ENCODE measurements at regions not wholly inside any gene's neighbourhood (a gene's known extent, or its start where the extent isn't known, plus 50 kb on each side); places are given as distances from the start of the nearest gene placed in this dataset.

DNA sequence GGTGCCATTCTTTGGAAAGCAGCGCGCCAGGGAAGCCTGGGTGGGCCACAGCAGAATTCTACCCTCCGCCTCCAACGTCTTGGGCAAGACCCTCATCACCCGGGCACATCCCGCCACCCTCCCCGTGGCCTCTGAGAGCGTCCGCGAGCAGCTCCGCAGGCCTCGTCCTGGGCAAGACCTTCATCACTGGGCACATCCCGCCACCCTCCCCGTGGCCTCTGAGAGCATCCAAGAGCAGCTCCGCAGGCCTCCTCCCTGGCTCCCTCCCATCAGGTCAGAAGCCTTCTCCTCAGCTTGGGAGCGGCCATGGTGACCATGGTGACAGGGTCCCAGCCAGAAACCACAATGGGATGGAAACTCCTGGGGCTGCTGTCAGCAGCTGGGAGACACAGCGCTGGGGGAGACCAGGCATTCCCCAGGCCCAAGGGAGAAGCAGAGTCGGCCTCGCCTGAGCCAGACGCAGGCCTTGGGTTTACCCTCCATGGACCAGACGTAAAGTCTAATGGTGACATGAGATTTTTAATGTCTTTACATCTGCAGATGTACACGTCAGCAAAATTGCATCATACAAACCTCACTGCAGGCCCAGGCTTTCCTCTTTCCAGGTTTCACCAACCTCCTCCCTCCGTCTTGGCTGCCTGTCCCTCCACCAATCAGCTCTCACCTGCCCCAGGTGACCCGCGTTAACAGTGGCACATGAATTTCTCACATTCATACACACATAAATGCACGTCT is 55.1 kb upstream of the PPP2R2D start:
- H3K9me3 Mint-ChIP-seq: peaks cover 20% of the 10 kb centered on the region

DNA sequence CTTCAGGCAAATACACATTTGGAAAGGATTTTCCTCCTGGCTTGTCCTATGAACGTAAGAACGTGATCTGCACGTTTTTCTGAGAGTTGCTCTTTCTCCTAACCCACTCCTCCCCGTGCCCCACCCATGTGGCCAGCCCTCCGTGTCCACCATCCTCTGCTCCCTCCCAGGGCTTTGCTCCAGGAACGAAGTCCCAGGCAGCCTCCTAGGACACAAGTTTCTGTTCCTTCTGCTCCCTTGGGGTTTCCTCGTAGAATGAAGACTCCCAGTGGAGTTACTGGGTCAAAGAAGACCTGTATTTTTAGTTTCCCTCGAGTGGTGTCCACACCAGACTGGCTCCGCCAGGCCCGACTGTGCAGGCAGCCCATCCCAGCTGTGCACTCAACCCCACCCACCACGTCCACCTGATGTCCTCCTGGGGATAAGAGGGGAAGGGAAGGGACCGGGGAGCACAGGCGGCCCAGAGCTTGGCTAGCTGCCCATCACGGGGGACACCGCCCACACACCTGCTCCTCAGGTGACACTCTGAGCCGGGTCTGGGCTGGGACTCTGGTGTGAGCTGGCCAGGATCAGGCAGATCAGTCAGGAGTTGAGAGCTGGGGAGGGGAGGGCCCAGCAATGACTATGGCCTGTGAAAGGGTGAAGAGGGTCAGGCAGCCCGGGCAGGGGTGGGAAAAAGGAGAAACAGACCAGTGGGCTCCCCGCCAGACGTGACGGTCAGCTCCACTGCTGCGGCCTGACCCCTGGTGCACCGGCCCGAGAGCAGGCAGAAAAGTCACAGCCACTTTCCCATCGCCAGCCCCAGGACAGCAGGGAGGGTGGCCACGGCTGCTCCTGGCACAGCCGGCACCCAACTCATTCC is 54.3 kb upstream of the PPP2R2D start:
- Mint-ChIP-seq H3K27me3 (ENCODE audit: insufficient read depth) (peaks cover 12% of the 10 kb centered on the region), H3K27ac (no peak overlapping the region), H3K4me3 (no peak overlapping the region), H3K9me3 (peaks cover 28% of the 10 kb centered on the region), H3K4me1 (ENCODE audit: low read depth) (no peaks in the 10 kb centered on the region), H3K36me3 (ENCODE audit: low read depth) (peaks cover 9% of the 10 kb centered on the region)
- no peak for DNase-seq
- TF ChIP-seq, protein P1, sequence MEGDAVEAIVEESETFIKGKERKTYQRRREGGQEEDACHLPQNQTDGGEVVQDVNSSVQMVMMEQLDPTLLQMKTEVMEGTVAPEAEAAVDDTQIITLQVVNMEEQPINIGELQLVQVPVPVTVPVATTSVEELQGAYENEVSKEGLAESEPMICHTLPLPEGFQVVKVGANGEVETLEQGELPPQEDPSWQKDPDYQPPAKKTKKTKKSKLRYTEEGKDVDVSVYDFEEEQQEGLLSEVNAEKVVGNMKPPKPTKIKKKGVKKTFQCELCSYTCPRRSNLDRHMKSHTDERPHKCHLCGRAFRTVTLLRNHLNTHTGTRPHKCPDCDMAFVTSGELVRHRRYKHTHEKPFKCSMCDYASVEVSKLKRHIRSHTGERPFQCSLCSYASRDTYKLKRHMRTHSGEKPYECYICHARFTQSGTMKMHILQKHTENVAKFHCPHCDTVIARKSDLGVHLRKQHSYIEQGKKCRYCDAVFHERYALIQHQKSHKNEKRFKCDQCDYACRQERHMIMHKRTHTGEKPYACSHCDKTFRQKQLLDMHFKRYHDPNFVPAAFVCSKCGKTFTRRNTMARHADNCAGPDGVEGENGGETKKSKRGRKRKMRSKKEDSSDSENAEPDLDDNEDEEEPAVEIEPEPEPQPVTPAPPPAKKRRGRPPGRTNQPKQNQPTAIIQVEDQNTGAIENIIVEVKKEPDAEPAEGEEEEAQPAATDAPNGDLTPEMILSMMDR (IDR thresholded peaks at IDR 0.05): no peak

More for the DNA sequence above, 55.1 kb upstream of the PPP2R2D start:
- DNase-seq: no peak
- H3K4me1 Mint-ChIP-seq (ENCODE audit: low read depth): no peaks in the 10 kb centered on the region
- H3K4me3 Mint-ChIP-seq: no peak overlapping the region
- H3K27ac Mint-ChIP-seq: no peak overlapping the region
- peaks cover 7% of the 10 kb centered on the region for H3K27me3 Mint-ChIP-seq (ENCODE audit: insufficient read depth)
- 0 out of 2 replicates have a peak, but pooled peaks cover 3% of the 10 kb centered on the region for H3K36me3 Mint-ChIP-seq (ENCODE audit: low read depth)
- TF ChIP-seq, protein P1 (IDR thresholded peaks at IDR 0.05): no peak

DNA sequence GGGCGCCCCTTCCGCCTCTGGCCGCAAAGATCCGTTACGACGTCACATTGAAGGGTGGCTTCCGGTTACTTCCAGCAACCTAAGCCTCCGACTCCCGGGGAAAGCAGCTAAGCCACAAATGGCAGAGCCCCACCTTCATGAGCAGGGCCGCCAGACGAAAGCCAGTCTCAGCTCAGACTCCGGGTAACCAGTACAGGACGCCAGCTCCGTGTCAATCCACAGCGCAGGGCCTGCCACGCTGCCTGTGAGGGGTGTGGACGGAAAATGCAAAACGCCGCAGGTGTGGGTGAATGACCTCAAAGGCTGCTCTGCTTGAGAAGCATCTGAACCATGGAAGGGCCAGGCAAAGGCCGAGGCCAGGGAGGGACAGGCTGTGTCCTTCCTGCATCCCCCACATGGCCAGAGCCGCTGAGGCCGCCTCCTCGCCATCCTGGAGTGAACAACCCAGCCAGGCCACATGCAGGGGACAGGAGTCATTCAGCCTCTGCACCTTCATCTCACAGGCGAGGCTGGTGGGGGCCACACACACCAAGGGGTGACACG is 53.5 kb upstream of the PPP2R2D start:
- TF ChIP-seq, protein P1 (IDR thresholded peaks at IDR 0.05): no peak
- peaks cover 12% of the 10 kb centered on the region for H3K27me3 Mint-ChIP-seq (ENCODE audit: insufficient read depth)
- peaks cover 9% of the 10 kb centered on the region for H3K36me3 Mint-ChIP-seq (ENCODE audit: low read depth)
- no peak overlapping the region for H3K4me3 Mint-ChIP-seq
- H3K27ac Mint-ChIP-seq: no peak overlapping the region
- no peaks in the 10 kb centered on the region for H3K4me1 Mint-ChIP-seq (ENCODE audit: low read depth)
- H3K9me3 Mint-ChIP-seq: peaks cover 28% of the 10 kb centered on the region
- no peak for DNase-seq

DNA sequence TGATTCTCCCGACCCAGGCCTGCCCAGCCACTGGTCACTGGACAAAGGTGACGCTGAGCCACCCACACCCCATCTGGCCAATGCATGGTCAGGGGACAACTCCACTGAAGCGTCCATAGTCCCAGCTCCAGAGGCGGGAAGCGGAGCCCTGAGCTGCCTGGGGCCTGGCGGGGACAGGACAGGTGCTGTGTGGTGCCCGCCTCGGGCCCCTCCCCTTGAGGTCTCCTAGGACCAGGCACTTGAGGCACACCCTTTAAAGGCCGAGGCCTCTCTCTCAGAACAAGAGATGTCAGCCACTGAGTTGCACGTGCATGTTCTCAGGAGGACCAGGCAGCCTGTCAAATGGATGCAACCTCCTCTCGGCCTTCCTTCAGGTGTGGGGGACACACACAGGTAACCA is 52.5 kb upstream of the PPP2R2D start:
- Mint-ChIP-seq H3K4me1 (ENCODE audit: low read depth) (no peaks in the 10 kb centered on the region), H3K36me3 (ENCODE audit: low read depth) (peaks cover 9% of the 10 kb centered on the region), H3K4me3 (no peak overlapping the region), H3K27me3 (ENCODE audit: insufficient read depth) (peaks cover 11% of the 10 kb centered on the region), H3K27ac (no peak overlapping the region), H3K9me3 (peaks cover 26% of the 10 kb centered on the region)
- TF ChIP-seq, protein P1 (IDR thresholded peaks at IDR 0.05): no peak
- DNase-seq: no peak

DNA sequence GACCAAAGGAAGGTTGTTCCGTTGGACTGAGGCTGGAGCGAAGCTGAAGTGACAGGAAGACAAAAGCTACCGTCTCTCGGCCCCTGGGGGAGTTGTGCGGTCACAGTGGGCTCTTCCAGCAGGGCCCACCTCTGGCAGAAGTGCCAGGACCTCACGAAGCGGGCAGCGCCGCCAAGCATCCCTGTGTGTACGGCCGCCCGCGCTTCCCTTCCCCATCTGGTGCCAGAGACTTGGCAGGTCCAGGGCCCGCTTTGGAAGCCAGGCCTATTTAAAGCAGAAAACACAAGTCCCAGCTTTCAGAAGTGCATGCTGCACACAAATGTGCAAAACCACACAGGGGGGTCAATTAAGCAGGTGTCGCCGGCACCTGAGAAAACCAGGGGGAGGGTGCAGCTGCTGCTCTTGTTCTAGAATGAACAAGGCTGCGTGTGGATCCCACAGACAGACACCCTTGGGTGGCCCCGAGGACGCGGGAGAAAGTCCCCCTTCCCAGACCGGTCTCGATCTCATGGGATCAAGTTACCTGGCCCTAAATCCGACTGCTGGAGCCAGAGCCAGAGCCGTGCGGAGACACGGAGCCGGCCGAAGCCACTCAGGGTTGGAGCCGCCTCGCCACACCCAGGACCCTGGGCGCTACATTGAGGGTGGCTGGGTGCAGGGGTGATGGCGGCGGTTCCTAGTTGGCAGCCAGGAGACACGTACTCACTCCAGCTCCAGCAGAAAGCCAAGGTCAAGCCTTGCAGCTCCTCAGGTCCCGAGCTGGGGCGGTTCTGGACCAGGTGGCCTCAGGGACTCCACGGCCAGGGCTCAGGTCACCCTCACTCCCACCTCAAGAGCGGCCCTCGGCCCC is 51.8 kb upstream of the PPP2R2D start:
- H3K27me3 Mint-ChIP-seq (ENCODE audit: insufficient read depth): peaks cover 10% of the 10 kb centered on the region
- no peaks in the 10 kb centered on the region for H3K4me1 Mint-ChIP-seq (ENCODE audit: low read depth)
- TF ChIP-seq, protein P1 (IDR thresholded peaks at IDR 0.05): no peak
- H3K9me3 Mint-ChIP-seq: peaks cover 23% of the 10 kb centered on the region
- H3K4me3 Mint-ChIP-seq: no peak overlapping the region
- no peak for DNase-seq
- peaks cover 9% of the 10 kb centered on the region for H3K36me3 Mint-ChIP-seq (ENCODE audit: low read depth)
- H3K27ac Mint-ChIP-seq: no peak overlapping the region
